Loucy (cell line): ENCODE measurements at regions not wholly inside any gene's neighbourhood (a gene's known extent, or its start where the extent isn't known, plus 50 kb on each side); places are given as distances from the start of the nearest gene placed in this dataset.

Source experiments
- CTCF ChIP-seq: fragments of 200-600 bp; sonication (generic); conservative IDR thresholded peaks from 2 replicates; pipeline ENCODE4 v1.5.1; 2014; ENCODE audit warnings: mild to moderate bottlenecking, antibody characterized with exemption, low read length
- EZH2phosphoT487 ChIP-seq: fragments of 200-600 bp; IDR thresholded peaks from 2 replicates; pipeline ENCODE4 v1.6.1; 2018; ENCODE audit warnings: antibody characterized with exemption, mild to moderate bottlenecking, moderate library complexity, borderline replicate concordance

- TF ChIP-seq CTCF = peak; percentile 68
- no peak for TF ChIP-seq EZH2phosphoT487
Measured at GRCh38 chr2:176650104-176650837, 381.0 kb downstream of the MTX2 start.
